ENCODE measurements at regions not wholly inside any gene's neighbourhood (a gene's known extent, or its start where the extent isn't known, plus 50 kb on each side); places are given as distances from the start of the nearest gene placed in this dataset.
"Not testable (repeated sequence)": the region's sequence is repeated elsewhere in the genome, so short reads cannot be mapped to it uniquely, and the experiment has no call there.

GRCh38 chr1:79235301-79236002 lies 228.9 kb upstream of the ADGRL4 start:
- Mint-ChIP-seq H3K4me1 (ENCODE audit: low read depth) (peaks cover 7% of the 10 kb centered on the region), H3K27me3 (no peaks in the 10 kb centered on the region), H3K27ac (peak overlapping the region; percentile 12), H3K9me3 (ENCODE audit: low read depth) (peaks cover 13% of the 10 kb centered on the region), H3K36me3 (ENCODE audit: insufficient read depth) (peaks cover 2% of the 10 kb centered on the region), H3K4me3 (ENCODE audit: low read depth) (no peak overlapping the region)
- no peak for DNase-seq (ENCODE audit: low spot score, unreplicated experiment)
- no peak for TF ChIP-seq CTCF (IDR thresholded peaks at IDR 0.05; ENCODE audit: unreplicated experiment)

GRCh38 chr1:79232818-79233217 lies 226.3 kb upstream of the ADGRL4 start:
- no peak overlapping the region for H3K4me3 Mint-ChIP-seq (ENCODE audit: low read depth)
- no peak for DNase-seq (ENCODE audit: low spot score, unreplicated experiment)
- peaks cover 7% of the 10 kb centered on the region for H3K4me1 Mint-ChIP-seq (ENCODE audit: low read depth)
- no peak for TF ChIP-seq CTCF (IDR thresholded peaks at IDR 0.05; ENCODE audit: unreplicated experiment)
- no peak overlapping the region for H3K27ac Mint-ChIP-seq
- peaks cover 3% of the 10 kb centered on the region for H3K9me3 Mint-ChIP-seq (ENCODE audit: low read depth)
- no peaks in the 10 kb centered on the region for H3K36me3 Mint-ChIP-seq (ENCODE audit: insufficient read depth)
- no peaks in the 10 kb centered on the region for H3K27me3 Mint-ChIP-seq

GRCh38 chr1:79230751-79231150 lies 224.2 kb upstream of the ADGRL4 start:
- not testable (repeated sequence) for H3K27ac Mint-ChIP-seq; H3K4me1 Mint-ChIP-seq (ENCODE audit: low read depth); H3K36me3 Mint-ChIP-seq (ENCODE audit: insufficient read depth); H3K9me3 Mint-ChIP-seq (ENCODE audit: low read depth); H3K4me3 Mint-ChIP-seq (ENCODE audit: low read depth); H3K27me3 Mint-ChIP-seq; DNase-seq (ENCODE audit: low spot score, unreplicated experiment)

GRCh38 chr1:79226963-79227362 lies 220.4 kb upstream of the ADGRL4 start:
- no peak for DNase-seq (ENCODE audit: low spot score, unreplicated experiment)
- no peak overlapping the region for H3K27ac Mint-ChIP-seq
- no peak for TF ChIP-seq CTCF (IDR thresholded peaks at IDR 0.05; ENCODE audit: unreplicated experiment)
- H3K27me3 Mint-ChIP-seq: no peaks in the 10 kb centered on the region
- no peaks in the 10 kb centered on the region for H3K36me3 Mint-ChIP-seq (ENCODE audit: insufficient read depth)
- H3K4me1 Mint-ChIP-seq (ENCODE audit: low read depth): no peaks in the 10 kb centered on the region
- peaks cover 3% of the 10 kb centered on the region for H3K9me3 Mint-ChIP-seq (ENCODE audit: low read depth)
- H3K4me3 Mint-ChIP-seq (ENCODE audit: low read depth): no peak overlapping the region

GRCh38 chr1:79224537-79224936 lies 218.0 kb upstream of the ADGRL4 start:
- no peak for DNase-seq (ENCODE audit: low spot score, unreplicated experiment)
- H3K4me1 Mint-ChIP-seq (ENCODE audit: low read depth): no peaks in the 10 kb centered on the region
- TF ChIP-seq CTCF (IDR thresholded peaks at IDR 0.05; ENCODE audit: unreplicated experiment): no peak
- H3K27me3 Mint-ChIP-seq: no peaks in the 10 kb centered on the region
- peaks cover 1% of the 10 kb centered on the region for H3K36me3 Mint-ChIP-seq (ENCODE audit: insufficient read depth)
- no peak overlapping the region for H3K27ac Mint-ChIP-seq
- H3K4me3 Mint-ChIP-seq (ENCODE audit: low read depth): no peak overlapping the region
- peaks cover 7% of the 10 kb centered on the region for H3K9me3 Mint-ChIP-seq (ENCODE audit: low read depth)

- DNase-seq (ENCODE audit: low spot score, unreplicated experiment): no peak
- TF ChIP-seq CTCF (IDR thresholded peaks at IDR 0.05; ENCODE audit: unreplicated experiment): no peak
- Mint-ChIP-seq H3K27me3 (no peaks in the 10 kb centered on the region), H3K36me3 (ENCODE audit: insufficient read depth) (peaks cover 1% of the 10 kb centered on the region), H3K4me1 (ENCODE audit: low read depth) (no peaks in the 10 kb centered on the region), H3K4me3 (ENCODE audit: low read depth) (no peak overlapping the region), H3K27ac (no peak overlapping the region), H3K9me3 (ENCODE audit: low read depth) (peaks cover 7% of the 10 kb centered on the region)
Observed at GRCh38 chr1:79220509-79220908, 214.0 kb upstream of the ADGRL4 start.
